Midbrain (tissue), 1 donor: ENCODE measurements at regions not wholly inside any gene's neighbourhood (a gene's known extent, or its start where the extent isn't known, plus 50 kb on each side); places are given as distances from the start of the nearest gene placed in this dataset.
"Not testable (repeated sequence)": the region's sequence is repeated elsewhere in the genome, so short reads cannot be mapped to it uniquely, and the experiment has no call there.

Source experiments
- DNase-seq: peaks from one replicate; lab custom pipeline; 2025; lab: John Stamatoyannopoulos, UW

- no peak for DNase-seq
Measured at GRCh38 chr10:20494474-20494873, 402.6 kb downstream of the NEBL start.

GRCh38 chr10:20492447-20492846 lies 404.7 kb downstream of the NEBL start:
- no peak for DNase-seq

- no peak for DNase-seq
Measured at GRCh38 chr10:20489961-20490360, 407.1 kb downstream of the NEBL start.

GRCh38 chr10:20486791-20487190 lies 410.3 kb downstream of the NEBL start:
- no peak for DNase-seq

GRCh38 chr10:20485554-20485953 lies 411.6 kb downstream of the NEBL start:
- no peak for DNase-seq

- DNase-seq: no peak
Measured at GRCh38 chr10:20481054-20481453, 416.1 kb downstream of the NEBL start.

- not testable (repeated sequence) for DNase-seq
Measured at GRCh38 chr10:20480575-20480974, 416.5 kb downstream of the NEBL start.

GRCh38 chr10:20474064-20474463 lies 423.0 kb downstream of the NEBL start:
- DNase-seq: no peak

GRCh38 chr10:20473023-20473760 lies 423.9 kb downstream of the NEBL start:
- no peak for DNase-seq

GRCh38 chr10:20466731-20467130 lies 430.4 kb downstream of the NEBL start:
- no peak for DNase-seq

- DNase-seq: no peak
Measured at GRCh38 chr10:20457649-20458048, 439.5 kb downstream of the NEBL start.

GRCh38 chr10:20455774-20456173 lies 441.3 kb downstream of the NEBL start:
- DNase-seq: no peak

GRCh38 chr10:20454331-20454730 lies 442.8 kb downstream of the NEBL start:
- no peak for DNase-seq

GRCh38 chr10:20446561-20447193 lies 450.4 kb downstream of the NEBL start:
- no peak for DNase-seq

- no peak for DNase-seq
Measured at GRCh38 chr10:20443094-20443493, 454.0 kb downstream of the NEBL start.

GRCh38 chr10:20429742-20430141 lies 467.4 kb downstream of the NEBL start:
- no peak for DNase-seq

- no peak for DNase-seq
Measured at GRCh38 chr10:20427821-20428220, 469.3 kb downstream of the NEBL start.

- no peak for DNase-seq
Measured at GRCh38 chr10:20418286-20418685, 478.8 kb downstream of the NEBL start.

- DNase-seq: no peak
Measured at GRCh38 chr10:20417791-20418190, 479.3 kb downstream of the NEBL start.

GRCh38 chr10:20415684-20416083 lies 481.4 kb downstream of the NEBL start:
- no peak for DNase-seq

- DNase-seq: no peak
Measured at GRCh38 chr10:20407357-20407756, 489.8 kb downstream of the NEBL start.

- no peak for DNase-seq
Measured at GRCh38 chr10:20406281-20407104, 490.6 kb downstream of the NEBL start.

- DNase-seq: no peak
Measured at GRCh38 chr10:20405761-20406160, 491.4 kb downstream of the NEBL start.
